NCI-H1436 treated with DMSO at 0.1 percent for 48 hours (cell line): ENCODE measurements at regions not wholly inside any gene's neighbourhood (a gene's known extent, or its start where the extent isn't known, plus 50 kb on each side); places are given as distances from the start of the nearest gene placed in this dataset.
A peak's percentile ranks its signal among the peaks of the same experiment; 100 is the strongest.
"Not testable (repeated sequence)": the region's sequence is repeated elsewhere in the genome, so short reads cannot be mapped to it uniquely, and the experiment has no call there.

ENCODE experiments used
- DNase-seq: peaks from one replicate; lab custom pipeline; 2025; lab: John Stamatoyannopoulos, UW

DNA sequence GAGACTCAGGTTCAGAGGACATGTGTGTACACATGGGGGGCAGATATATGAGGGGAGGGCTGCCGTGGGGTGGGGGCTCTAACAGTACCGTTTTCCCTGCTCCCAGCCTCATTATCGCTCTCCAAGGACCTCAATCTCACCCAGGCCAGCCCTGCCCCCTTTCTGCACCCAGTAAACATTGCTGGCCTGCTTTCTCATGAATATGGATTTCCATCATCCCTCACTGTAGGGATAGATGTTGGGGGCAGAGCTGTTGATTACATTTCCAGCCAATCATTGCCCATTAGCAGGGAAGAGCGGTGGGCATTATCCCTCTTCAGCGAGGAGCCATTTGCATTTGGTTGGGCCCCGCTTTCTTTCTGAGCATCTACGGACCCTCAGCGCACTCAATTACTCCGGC lies 273.8 kb downstream of the RPS6KC1 start:
- DNase-seq = no peak

DNA sequence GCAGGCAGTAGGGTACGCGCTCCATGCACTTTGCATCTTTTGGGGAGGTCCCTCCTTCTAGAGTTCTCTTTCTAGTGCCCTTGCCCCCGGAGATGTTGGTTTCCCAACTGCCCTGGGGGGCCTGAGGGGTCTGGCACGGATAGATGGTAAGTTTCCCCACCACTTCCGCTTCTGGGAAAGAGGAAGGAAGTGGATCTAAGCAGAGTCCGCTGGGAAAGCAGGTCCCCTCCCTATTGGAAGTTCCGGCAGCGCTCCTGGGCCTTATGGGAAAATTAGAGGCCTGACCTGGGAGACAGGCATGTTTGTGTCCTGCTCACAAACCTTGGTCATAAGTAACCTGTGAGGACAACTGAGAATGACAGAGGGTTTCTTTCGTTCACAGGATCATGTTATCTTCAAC lies 274.4 kb downstream of the RPS6KC1 start:
- no peak for DNase-seq

DNA sequence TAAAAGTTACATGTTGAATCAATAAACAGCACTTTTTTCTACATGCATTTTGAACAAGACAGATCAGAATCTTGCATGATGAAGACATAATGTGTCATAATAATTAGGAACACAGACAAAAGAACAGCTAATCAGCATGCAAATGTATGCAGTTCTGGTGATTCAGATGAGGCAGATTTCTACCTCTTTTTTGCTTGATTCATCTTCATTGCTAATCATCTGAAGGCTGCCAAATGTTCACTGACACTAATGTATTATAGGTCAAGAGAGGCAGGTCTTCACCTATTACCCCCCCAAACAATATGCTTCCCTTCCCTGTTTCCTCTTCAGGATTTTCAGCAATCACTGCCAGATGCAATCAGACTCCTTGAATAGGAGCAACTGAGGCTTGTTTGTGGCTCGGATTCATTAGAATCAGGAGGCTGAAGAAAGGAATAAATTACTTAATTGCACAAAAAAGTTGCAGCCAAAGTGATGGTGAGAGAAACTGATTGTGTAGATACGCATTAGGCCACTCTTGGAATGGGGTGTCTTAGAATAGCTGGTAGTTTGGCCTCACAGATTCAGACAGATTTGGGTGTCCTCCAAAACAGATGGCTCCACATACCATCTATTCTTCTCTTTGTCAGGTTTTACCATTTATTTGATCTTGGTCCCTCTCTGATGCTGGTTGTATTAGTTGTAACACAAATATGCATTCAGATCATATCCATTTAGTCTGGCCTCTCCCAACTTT lies 275.4 kb downstream of the RPS6KC1 start:
- DNase-seq = no peak

DNA sequence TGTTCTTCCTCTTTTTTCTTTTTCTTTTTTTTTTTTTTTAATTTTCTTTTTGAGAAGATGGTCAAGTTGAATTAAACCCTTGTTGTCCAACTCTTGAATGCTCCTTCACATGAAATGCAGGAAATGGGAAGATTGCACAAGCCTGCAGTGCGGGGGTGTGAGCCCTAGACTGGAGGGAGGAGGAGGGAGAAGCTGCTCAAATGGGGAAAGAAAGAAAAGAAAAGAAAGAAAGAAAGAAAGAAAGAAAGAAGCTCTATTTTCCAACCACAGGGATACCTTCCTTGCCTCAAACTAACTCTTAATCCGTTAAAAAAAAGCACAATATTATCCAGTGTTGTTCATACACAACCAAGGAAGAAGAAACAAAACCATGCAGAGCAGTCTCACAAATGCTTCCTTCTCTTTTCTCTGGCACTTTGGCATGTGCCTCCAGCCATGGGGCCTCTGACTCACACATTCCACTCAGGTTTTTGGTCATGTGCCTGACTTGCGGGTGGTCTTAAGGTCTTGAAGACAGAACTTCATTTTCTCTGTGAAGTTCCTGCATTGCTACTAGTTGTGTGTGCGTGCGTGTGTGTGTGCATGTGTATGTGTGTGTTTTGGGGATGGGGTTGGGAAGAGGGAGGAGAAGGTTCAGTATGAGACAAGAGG lies 276.1 kb downstream of the RPS6KC1 start:
- DNase-seq = no peak

DNA sequence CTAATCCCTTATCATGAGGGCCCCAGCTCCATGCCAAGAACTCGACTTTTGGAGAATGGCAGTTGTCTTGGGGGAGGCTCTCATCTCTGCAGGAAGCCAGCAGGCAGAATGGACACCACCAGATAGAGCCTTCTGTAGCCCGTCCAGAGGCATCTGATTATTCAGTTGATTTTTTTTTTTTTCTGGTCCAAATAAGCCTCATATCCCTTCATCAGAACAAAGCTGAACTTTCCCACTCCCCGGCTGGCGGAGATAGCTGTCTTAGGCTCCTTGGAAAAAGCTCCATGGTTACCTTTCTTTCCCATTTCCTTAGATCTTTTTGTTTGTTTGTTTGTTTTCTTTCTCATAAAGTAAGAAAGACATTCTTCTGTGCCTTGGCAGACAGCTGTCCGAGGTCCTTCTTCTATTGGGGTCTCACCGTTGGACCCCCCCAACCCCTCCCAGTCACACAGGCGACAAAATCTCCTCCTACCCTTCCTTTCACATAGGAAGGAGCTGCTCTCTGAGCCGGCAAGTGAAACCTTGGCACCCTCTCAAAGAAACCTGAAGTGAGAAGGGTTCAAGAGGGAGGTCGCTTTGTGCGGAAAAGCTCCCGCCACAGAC lies 278.5 kb downstream of the RPS6KC1 start:
- DNase-seq = no peak

DNA sequence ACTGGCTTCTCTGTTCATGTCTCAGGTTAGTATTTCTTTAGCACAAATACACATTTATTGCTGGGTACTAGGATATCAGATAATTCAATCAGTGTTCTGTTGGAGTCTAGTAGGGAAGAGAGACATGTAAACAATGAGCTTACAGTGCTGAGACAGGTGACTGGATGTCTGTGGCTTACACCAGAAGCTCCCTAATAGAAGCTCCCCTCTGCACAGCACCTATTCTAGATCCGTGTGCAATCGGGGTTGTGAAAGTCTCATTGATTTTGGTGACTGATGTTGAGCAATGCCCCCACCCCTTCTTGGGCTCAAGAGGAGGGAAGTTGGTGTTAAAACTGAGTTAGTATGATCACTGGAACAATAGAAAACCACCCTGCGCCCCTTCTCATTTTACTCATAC lies 279.2 kb downstream of the RPS6KC1 start:
- no peak for DNase-seq

DNA sequence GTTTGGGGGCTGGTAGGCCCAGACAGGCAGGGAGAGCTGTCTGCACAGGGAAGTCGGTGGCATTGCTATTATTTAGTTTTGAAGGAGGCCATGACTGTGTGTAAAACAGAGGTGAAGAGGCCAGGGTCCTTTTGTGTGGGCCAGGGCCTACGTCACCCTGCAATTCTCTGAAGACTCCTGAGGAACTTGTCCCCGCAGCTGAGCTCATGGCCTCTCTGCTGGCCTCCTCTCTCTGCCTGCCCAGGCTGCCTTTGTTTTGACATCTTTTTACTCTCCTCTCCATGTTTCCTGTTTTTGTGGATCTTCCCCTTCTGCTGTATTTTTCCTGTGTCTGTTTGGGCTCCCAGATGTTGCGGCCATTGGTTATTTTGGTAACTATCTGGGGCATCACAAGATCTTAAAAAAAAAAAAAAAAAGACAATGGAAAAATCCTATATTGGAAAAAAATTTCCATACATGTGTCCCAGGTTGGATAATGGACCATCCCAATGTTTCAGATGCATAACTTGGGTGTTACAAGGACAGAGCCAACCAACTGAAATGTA lies 280.7 kb downstream of the RPS6KC1 start:
- no peak for DNase-seq

DNA sequence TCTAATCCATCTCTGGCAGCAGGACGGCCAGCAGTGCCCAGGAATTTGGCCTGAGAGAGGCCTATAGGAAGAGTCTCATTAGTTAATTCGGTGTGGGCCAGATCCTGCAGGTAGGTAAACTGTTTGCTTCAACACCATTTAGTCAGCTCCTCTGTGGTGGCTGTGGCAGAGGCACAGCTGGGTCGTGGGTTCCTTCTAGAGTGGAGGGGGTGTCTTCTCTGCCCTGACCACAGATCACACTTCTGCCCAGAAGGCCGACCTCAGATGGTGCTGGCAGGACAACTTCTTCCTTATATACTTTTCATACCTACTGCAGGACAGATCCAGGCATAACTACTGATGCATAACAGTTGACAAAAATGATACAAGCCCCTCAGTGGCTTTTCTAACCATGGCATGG lies 281.4 kb downstream of the RPS6KC1 start:
- no peak for DNase-seq

DNA sequence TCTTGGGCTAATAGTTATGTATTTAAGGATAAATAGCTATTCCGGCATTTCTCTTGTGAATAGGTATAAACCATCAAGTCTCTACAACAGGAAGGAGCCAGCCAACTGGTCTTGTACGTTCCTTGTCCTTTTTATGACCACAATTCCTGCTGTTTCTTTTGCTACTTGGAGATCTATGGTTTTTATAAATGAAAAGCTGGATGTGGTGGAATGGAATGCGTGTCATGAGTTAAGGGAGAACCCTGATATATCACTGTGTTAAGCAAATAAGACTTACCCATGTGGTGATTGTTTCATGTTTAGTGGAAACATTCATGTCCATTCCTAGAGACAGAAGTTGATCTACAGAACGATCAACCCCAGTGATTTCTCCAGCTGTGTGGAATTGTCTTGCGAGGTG lies 282.1 kb downstream of the RPS6KC1 start:
- no peak for DNase-seq

DNA sequence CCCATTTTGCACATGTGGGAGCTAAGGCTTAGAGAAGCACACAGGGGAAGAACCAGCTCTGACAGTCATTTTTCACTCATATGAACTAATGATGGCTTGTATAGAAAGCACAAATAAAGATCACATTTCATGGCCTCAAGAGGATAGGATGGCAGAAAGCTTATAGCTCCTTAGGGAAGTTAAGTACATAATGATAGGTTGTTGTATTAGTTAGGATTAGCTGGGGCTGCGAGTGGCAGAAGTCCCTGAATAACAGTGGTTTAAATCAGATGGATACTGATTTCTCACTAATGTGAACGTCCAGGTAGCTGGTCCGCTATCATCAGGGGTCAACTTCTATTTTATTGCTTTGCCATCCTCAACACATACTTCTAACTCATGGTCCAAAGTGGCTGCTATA lies 284.0 kb downstream of the RPS6KC1 start:
- peak; percentile 89 for DNase-seq

DNA sequence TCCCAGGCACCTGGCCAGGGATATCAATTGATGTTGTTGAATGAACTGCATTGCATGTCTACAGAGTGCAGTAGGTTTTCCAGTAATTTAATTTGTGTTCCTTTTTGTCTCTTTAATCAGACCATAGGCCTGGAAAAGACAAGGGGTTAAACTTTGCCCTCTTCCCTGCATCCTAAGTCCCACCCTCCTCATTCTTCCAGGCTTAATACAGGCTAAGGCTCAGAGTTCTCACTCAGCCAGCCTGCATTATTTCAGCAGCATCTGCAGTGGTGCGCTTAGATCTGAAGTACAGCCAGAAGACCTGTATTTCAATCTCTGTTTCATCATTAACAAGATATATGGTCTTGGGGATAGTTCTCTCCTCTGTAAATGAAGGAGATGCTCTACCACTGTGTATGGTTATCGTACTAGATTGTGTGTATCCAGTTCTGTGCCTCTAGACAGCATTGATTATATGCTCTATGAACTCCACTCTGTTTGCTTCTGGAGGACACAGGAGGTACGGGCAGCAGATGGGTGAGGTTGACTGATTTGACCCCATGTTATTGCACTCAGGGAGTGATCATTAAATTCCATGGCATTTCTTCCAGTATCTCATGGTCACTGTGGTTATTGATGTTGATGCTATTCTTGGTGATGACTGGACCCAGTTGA lies 286.1 kb downstream of the RPS6KC1 start:
- no peak for DNase-seq

DNA sequence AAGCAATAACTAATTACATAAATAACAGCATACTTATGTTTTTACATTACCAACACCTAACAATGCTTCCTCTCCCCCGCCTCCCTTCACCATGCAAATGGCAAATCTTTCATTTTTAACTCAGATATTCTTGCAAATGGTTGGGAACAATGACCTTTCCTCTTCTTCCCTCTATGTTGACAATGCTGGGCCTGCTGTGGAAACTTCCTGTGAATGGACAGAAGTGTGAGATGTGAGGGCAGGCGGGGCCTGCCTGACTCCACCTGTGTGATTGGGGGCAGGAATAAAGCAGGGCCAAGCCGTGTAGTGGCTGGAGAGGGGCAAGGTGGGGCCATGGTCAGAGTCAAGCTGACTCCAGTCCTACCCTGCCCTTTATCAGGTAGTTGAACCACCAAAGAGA lies 289.6 kb downstream of the RPS6KC1 start:
- DNase-seq = no peak

DNA sequence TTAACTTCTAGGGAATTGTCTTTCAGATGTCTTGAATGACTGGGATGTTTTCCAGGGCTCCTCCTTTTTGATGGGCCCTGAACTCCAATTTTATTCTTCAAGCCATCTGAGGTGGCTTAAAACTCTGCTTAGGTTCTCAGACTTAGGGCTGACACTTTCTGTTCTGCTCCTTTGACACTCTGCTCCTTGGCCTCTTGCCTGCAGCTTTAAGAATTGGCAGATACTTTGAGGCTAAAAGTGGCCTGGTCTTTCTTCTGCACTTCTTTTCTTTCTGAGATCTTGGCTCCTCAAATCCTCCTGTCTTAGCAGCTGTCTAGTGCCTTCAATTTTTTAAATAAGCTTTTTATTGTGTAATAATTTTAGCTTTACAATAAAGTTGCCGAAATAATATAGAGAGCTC lies 294.6 kb downstream of the RPS6KC1 start:
- no peak for DNase-seq

DNA sequence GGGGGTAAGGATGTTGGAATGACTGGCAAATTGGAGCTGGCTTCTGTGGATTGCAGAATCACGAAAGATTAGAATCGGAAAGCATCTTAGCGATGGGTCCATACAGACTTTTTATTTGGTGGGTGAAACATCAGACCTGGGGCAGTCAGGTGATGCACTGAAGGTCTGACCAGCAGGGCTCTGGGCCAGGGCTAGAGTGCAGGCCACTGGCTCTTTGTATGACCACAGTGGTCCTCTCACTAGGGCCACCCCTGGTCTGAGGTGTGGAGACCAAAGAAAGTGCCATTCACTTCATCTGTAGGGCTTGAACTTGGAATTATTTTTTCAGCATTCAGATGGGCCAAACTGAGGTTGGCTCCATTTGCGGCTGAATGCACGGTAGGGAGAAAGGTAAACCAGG lies 306.4 kb downstream of the RPS6KC1 start:
- no peak for DNase-seq

DNA sequence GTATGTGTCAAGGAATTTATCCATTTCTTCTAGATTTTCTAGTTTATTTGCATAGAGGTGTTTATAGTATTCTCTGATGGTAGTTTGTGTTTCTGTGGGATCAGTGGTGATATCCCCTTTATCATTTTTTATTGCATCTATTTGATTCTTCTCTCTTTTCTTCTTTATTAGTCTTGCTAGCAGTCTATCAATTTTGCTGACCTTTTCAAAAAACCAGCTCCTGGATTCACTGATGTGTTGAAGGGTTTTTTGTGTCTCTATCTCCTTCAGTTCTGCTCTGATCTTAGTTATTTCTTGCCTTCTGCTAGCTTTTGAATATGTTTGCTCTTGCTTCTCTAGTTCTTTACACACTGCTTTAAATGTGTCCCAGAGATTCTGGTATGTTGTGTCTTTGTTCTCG lies 307.3 kb downstream of the RPS6KC1 start:
- not testable (repeated sequence) for DNase-seq

DNA sequence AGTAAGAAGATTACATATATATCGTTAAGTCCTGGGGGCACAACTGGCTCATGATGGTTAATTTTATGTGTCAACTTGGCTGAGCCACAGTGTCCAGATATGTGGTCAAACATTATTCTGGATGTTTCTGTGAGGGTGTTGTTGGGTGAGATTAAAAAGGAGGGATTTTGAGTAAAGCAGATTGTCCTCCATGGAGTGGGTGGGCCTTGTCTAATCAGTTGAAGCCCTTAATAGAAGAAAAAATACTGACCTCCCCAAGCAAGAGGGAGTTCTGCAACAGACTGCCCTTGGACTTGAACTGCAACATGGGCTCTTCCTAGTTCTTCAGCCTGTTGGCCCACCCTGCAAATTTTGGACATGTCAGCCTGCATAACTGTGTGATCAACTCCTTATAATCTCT lies 311.6 kb downstream of the RPS6KC1 start:
- no peak for DNase-seq

DNA sequence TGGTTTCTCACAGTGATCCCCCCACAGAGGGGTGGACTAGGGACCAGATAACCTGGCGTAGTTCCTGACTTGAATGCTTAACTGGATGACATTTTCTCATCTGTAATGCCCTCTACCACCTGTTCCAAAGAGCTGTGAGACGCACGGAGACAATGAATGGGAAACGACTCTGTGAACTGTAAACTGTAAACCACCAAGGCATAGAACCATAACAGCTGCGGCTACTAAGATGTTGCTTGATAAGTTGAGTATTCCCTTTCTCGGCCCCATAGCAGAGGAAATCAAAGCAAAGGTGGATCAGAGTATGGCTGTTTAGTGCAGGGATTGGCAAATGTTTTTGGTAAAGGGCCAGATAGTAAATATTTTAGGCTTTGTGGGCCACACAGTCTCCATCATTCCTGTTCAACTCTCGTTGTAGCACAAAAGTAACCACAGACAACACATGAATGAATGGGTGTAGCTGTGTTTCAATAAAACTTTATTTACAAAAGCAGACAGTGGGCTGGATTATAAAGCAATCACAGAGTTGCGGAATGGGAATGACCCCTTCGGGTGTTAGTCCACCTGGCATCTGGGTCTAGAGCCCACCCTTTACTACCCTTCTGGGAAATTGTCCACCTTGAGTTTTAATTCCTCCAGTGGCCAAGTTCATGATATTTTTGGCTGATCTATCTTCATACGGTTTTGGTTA lies 315.2 kb downstream of the RPS6KC1 start:
- DNase-seq = no peak

DNA sequence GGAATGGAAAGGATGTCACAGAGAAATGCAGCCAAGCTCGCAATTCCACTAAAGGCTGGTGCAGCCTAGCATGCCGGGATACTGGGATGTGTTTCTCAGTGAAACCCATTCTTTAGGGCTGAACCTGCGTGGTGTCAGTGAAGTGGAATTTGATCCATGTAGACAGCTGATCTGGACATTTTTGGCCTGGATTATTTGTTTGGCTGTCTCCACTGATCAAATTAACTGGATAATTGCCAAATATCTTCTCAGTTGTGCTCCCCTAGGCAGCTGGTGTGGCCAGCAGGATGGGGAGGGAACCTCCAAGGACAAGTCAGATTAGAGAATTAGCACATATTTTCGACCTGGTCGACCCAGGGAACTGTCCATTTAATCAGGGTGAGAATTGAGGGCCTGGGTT lies 318.4 kb downstream of the RPS6KC1 start:
- no peak for DNase-seq

DNA sequence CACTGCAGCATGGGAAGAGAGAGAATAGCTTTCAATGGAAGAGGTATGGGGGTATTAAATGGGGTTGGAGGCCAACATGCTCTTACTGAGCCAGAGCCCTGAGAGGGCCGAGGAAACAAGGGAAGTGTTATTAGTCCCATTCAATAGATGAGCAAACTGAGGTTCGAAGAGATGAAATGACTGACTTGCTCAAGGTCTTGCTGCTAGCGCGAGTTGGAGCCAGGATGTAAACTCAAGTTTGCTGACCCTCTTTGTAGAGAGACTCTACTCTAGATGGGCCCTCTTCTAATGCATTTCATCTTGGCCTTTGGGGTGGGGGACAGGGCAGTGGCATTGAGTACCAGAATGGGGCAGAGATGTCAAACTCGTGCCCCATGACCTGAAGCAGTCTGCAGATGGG lies 319.5 kb downstream of the RPS6KC1 start:
- no peak for DNase-seq

DNA sequence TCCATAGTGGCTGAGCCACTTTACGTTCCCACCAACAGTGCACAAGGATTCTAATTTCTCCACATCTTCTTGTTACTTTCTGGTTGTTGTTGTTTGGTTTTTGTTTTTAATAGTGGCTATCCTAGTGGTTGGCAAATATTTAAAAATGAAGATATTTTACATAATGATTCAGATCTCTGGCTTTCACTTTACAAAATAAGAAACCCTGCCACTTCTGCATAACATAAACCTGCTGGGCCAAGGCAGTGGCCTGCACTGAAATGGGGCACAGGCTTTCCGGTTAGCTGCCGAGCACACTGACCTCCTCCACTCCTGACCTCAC lies 320.4 kb downstream of the RPS6KC1 start:
- DNase-seq = no peak

DNA sequence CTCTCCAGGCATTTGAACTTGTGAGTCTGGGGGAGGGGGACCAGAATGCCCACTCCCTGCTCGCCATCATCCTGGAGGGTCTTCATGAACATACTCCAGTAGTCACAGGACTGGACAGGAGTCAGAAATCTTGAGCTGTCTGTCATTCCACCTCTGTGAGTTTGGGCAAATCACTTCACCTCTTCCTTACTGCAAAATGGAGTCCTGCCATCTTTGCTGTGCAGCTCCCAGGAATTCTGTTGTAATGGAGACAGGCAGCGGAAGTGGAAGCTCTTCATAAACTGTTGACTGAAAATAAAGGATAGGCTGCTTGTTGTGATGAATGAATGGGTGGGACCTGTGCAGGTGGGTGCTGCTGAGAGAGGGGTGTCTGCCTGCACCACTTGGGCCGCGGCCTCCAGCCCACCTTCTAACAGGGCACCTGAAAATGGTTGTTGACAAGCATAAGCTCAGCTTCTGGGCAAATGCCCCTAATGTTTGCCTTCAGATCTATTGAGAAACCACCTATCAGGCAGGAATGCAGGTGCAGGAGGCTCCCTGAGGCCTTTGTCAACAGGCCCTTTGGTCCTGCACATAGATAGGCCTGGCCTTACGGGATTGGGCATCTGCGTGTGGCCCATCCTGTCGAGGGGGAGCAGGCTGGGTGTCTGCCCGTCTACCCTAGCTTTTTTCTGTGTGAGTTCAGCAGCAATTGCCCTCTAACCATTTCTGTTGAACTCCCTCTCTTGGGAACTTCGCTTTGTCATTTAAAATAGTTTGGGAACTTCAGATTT lies 321.0 kb downstream of the RPS6KC1 start:
- DNase-seq = no peak

DNA sequence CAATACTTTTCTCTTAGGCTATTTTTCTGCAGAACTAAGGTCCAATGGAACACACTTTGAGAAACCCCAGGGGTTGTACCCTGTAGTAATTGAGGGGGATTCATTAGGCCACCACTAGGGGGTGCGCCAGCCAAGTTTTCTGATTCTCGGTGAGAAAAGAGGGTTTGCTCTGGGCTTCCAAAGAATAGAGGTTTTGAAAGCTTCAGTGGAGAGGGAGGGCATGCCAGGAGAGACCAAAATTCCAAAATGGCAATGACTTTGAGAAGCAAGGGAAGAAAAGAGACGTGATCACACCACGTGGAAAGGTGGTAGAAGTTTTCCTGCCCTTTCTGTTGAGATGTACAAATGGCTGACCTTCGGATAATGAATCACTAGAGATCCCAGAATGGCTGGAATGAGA lies 323.3 kb downstream of the RPS6KC1 start:
- DNase-seq = peak; percentile 51
